NCI-H748 treated with DMSO at 0.1 percent for 48 hours (cell line): ENCODE measurements at regions not wholly inside any gene's neighbourhood (a gene's known extent, or its start where the extent isn't known, plus 50 kb on each side); places are given as distances from the start of the nearest gene placed in this dataset.
A peak's percentile ranks its signal among the peaks of the same experiment; 100 is the strongest.

Source experiments
- DNase-seq: peaks from one replicate; lab custom pipeline; 2025; lab: John Stamatoyannopoulos, UW

- DNase-seq: no peak
These were observed 146.2 kb downstream of the DACT1 start for GRCh38 chr14:58783792-58784511.

GRCh38 chr14:58784931-58785330, 147.2 kb downstream of the DACT1 start:
- no peak for DNase-seq

DNA sequence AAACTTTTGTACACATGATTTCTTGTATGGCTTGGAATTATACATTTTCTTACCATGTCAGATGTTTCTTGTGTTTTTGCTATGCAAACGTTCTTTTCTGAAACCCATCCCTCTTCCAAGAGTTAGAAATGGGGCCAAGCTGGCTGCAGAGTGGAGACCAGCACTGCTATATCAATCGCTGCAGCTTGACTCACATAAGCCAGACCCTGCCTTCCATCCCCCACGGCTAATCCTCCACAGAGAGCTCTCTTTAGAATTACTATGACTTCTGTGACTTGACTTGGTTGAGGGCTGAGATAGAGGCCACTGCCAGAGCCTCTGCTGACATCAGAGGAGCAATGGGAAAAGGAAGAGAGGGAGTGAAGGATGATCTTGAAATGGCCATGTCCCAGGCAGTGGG, 147.9 kb downstream of the DACT1 start:
- no peak for DNase-seq

DNA sequence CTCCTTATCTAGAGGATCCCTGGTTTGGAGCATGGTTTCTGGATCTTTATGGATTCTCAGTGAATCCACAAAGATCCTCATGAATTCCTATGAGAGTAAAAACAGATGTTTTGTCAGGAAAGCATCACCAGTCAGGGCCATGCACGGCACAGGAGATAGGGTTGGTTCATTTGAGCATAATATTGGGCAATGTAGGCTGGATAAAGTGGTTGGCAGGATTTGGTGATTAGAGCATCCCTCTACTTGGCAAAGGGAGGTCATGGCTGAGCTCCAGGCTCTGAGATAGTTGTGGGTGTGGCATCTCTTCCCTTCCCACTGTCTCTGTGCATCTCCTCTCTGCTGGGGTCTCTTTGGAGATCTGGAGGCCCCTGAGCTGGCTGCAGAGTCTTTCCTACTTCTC, 149.8 kb downstream of the DACT1 start:
- DNase-seq: no peak

DNA sequence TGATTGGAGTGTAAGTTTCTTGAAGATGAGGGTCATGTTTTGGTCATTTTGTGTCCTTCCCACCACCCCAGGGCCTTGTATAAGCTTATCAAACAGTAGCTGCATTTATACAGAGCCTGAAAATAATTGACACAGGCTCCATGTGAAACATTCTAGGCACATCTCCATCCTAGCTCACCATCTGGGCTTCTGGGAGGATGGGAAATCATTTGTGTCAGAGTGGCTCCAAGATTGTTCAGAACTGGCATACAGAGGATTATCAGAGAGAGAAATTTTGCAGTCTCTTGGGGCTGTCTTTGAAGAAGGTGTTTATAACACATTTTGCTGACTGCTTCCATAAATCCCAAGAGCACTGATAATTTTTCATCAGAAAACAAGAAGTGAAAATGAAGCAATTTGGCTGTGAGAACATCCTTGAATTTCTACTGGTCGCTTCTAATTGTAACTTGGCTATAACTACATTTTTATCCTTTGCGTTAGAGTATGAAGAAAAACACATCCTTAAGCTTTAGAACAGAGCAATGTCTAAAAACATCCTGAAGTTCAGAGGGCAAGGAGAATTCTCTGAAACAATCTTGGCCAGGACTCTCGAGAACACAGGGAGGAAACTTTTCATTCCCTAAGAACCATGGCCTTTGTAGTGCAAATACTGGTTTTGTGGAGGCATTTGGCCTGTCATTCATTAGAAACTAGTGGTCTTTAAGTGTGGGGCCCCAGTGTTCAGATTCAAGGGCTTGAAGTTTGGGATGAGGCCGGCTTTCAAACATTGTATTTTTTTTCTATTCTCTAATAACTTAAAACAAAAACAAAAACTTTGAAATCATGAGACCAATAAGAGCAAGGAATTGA, 151.1 kb downstream of the DACT1 start:
- no peak for DNase-seq

- DNase-seq: no peak
These were observed 152.0 kb downstream of the DACT1 start for GRCh38 chr14:58789736-58790135.

- DNase-seq: no peak
These were observed 154.7 kb downstream of the DACT1 start for GRCh38 chr14:58792416-58792815.

- DNase-seq: no peak
These were observed 155.5 kb downstream of the DACT1 start for GRCh38 chr14:58793131-58793740.

DNA sequence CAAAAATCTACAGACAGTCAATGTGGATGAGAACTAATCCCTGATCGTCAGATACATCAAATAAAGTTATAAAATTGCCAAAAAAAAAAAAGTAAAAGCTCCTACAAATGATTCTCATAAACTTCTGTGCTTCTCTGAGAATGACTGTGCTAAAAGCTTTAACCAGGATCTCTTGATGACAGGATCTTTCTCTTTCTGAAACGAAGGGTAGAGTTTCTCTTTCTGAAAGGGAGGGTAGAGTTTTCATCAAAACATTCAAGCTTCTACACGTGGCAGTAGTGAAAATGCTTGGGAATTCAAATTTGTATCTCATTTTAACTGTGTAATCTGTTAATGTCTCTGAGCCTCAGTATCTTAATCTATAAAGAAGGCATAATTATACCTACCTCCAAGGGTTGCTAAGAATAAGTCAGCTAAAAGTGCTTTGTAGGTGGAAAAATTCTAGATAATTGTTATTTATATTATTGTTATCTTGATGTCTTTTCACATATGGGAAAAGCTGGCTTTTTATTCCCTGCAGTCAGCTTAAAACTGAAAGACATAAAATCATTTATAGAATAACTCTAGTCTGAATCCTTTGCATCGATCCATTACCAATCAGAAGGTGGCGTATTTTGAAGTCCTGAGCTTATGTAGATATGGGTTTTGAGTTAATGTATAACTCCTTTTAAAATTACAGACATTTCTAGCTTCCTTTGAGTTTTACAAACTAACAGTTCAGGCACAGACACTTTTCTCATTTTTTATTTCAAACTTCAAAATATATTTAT, 157.4 kb downstream of the DACT1 start:
- no peak for DNase-seq

GRCh38 chr14:58796242-58797009, 158.7 kb downstream of the DACT1 start:
- no peak for DNase-seq

GRCh38 chr14:58797010-58797429, 159.3 kb downstream of the DACT1 start:
- DNase-seq: no peak

DNA sequence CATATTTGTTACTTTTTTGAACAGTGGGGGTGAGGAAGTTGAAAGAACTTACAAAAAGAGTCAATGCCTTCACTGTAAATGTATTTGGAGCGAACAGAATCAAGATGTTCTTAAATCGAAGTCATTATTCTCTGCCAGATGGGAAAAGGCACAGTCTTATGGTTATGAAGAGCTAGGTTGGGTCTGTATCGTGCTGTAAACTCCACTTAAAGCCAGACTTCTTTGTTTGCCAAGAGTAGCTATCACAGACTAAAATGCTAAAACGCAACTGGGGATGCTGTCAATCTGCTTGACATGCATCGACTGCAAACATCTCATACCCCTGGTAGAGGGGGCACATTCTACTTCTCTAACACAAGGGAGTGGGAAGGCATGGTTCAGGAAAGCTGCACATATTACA, 160.4 kb downstream of the DACT1 start:
- no peak for DNase-seq

- no peak for DNase-seq
These were observed 163.3 kb downstream of the DACT1 start for GRCh38 chr14:58801086-58801485.

GRCh38 chr14:58805057-58805456, 167.3 kb downstream of the DACT1 start:
- DNase-seq: no peak

- peak; percentile 99 for DNase-seq
These were observed 168.0 kb downstream of the DACT1 start for GRCh38 chr14:58805605-58806409.

DNA sequence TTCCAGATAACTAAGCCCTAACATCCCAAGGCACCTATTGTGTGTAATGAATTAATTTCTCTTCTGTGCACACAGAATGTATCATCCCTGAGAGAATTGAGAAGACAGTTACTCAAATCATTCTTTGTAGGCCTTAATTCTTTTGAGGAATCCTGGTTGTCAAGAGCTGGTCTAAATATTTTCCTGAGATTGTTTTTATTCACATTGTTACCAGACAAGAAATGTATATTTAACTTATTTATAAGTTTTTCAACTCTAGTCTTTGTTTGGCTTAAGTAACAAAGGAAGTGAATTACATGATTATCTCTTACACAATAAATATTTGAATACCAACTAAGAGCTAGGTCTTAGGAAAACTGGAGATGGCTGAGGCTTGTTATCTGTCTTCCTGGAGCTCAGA, 169.4 kb downstream of the DACT1 start:
- DNase-seq: no peak

DNA sequence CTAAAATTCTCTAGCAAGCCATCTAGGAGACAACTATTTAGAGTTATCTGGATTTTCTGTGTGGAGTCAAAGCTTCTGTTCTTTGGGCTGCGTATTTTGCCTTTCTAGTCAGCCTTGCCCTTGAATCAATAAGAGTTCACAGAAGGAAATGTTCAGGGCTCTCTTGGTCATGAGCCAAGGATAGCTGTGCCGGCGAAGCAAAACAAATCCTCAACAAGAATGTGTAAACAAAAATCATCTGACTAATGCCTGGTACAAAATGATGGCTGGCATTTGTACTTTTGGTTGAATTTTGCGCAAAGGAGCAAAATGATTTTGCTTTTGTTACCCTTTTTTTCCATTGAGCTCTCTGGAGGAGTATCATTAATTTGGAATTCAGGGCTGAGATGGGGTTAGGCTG, 171.1 kb downstream of the DACT1 start:
- DNase-seq: peak; percentile 59

GRCh38 chr14:58809520-58809919, 171.8 kb downstream of the DACT1 start:
- no peak for DNase-seq

GRCh38 chr14:58812050-58812910, 174.5 kb downstream of the DACT1 start:
- no peak for DNase-seq

DNA sequence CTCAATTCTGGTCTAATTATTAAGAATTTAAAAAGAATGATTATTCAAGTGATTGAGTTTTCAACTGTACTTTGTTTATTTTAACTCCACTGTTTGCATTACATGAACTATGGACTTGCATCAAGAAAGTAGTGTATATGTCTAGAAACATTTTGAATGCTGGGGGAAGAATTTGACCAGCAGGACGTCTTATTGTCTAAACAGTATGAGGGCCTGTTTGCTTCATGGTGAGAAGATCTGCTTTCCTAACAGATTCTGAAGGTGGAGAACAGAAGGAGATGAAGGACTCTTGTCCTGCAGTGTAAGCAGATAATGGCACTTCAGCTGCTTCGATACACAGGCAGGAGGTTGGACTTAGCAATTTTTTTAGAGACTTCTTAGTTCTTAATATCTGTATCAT, 176.0 kb downstream of the DACT1 start:
- DNase-seq: no peak
